GM23338 (cell line): ENCODE measurements at regions not wholly inside any gene's neighbourhood (a gene's known extent, or its start where the extent isn't known, plus 50 kb on each side); places are given as distances from the start of the nearest gene placed in this dataset.

Source experiments
- ATAC-seq: fragments of 200-7000 bp; cut with Tn5 transposase; 3 replicates; pipeline ENCODE4 v1.9.1; 2020
- DNase-seq: peaks from one replicate; pipeline ENCODE4 v3.0.0-alpha.2; 2015; ENCODE audit warnings: low spot score
- H2AFZ ChIP-seq: fragments of 200-600 bp; sonication (generic); 2 replicates; pipeline ENCODE4 v1.8.0; 2016; ENCODE audit warnings: antibody characterized with exemption, mild to moderate bottlenecking, moderate library complexity
- H3F3A ChIP-seq: fragments of 200-600 bp; sonication (generic); replicated peaks from 2 replicates; pipeline ENCODE4 v1.8.0; 2017; ENCODE audit warnings: antibody characterized with exemption, mixed run types, low read depth
- H3K27ac ChIP-seq: fragments of 200-600 bp; sonication (generic); 2 replicates; pipeline ENCODE4 v1.6.1; 2016; ENCODE audit warnings: low read depth
- H3K27me3 ChIP-seq: fragments of 200-600 bp; sonication (generic); 2 replicates; pipeline ENCODE4 v1.8.0; 2016; ENCODE audit warnings: mild to moderate bottlenecking, mixed run types, moderate library complexity; ENCODE audit not compliant: insufficient read depth
- H3K36me3 ChIP-seq: fragments of 200-600 bp; sonication (generic); 2 replicates; pipeline ENCODE4 v1.8.0; 2016; ENCODE audit warnings: mild to moderate bottlenecking; ENCODE audit not compliant: insufficient read depth
- H3K4me1 ChIP-seq: fragments of 200-600 bp; sonication (generic); 2 replicates; pipeline ENCODE4 v1.8.0; 2016; ENCODE audit warnings: mild to moderate bottlenecking, moderate library complexity; ENCODE audit not compliant: insufficient read depth
- H3K4me2 ChIP-seq: fragments of 200-600 bp; sonication (generic); 2 replicates; pipeline ENCODE4 v1.7.1; 2017; ENCODE audit warnings: mixed run types
- H3K4me3 ChIP-seq: fragments of 200-600 bp; sonication (generic); 2 replicates; pipeline ENCODE4 v1.6.1; 2016; ENCODE audit warnings: mixed run types
- H3K79me2 ChIP-seq: fragments of 200-600 bp; sonication (generic); replicated peaks from 2 replicates; pipeline ENCODE4 v1.8.0; 2017; ENCODE audit warnings: mild to moderate bottlenecking; ENCODE audit not compliant: insufficient read depth
- H3K9me2 ChIP-seq: fragments of 200-600 bp; sonication (generic); 2 replicates; pipeline ENCODE4 v1.8.0; 2017; ENCODE audit not compliant: insufficient read depth
- H4K20me1 ChIP-seq: fragments of 200-600 bp; sonication (generic); replicated peaks from 2 replicates; pipeline ENCODE4 v1.8.0; 2017; ENCODE audit warnings: mild to moderate bottlenecking; ENCODE audit not compliant: insufficient read depth
- H3K27ac Mint-ChIP-seq: 2 replicates; pipeline ENCODE4 v1.8.0; 2020; ENCODE audit warnings: inconsistent platforms, mild to moderate bottlenecking, moderate library complexity, mixed read lengths
- H3K27me3 Mint-ChIP-seq: 3 replicates; pipeline ENCODE4 v1.8.0; 2022; ENCODE audit warnings: low read depth, mild to moderate bottlenecking, moderate library complexity, mixed read lengths, inconsistent platforms; ENCODE audit not compliant: insufficient read depth, poor library complexity
- H3K36me3 Mint-ChIP-seq: 3 replicates; pipeline ENCODE4 v1.8.0; 2021; ENCODE audit warnings: low read depth, mild to moderate bottlenecking, inconsistent platforms, moderate library complexity, mixed read lengths
- H3K4me1 Mint-ChIP-seq: 3 replicates; pipeline ENCODE4 v1.8.0; 2020; ENCODE audit warnings: mild to moderate bottlenecking, inconsistent platforms, mixed read lengths
- H3K4me3 Mint-ChIP-seq: 3 replicates; pipeline ENCODE4 v1.8.0; 2021; ENCODE audit warnings: moderate library complexity, mild to moderate bottlenecking, inconsistent platforms, mixed read lengths
- H3K9me3 Mint-ChIP-seq: 3 replicates; pipeline ENCODE4 v1.8.0; 2020; ENCODE audit warnings: moderate library complexity, mild to moderate bottlenecking, inconsistent platforms, mixed read lengths
- CREB1 ChIP-seq: fragments of 250-450 bp; sonication (Bioruptor Pico); IDR thresholded peaks from 2 replicates; pipeline ENCODE4 v1.5.0; 2020; ENCODE audit warnings: low read depth, mild to moderate bottlenecking, moderate library complexity
- CTCF ChIP-seq, 2 experiments: fragments of 200-600 bp in 1 of 2; sonication (generic) in 1 of 2; conservative IDR thresholded peaks; 2 replicates each; pipeline versions ENCODE4 v1.5.1 to v1.6.1; 2016 to 2017; ENCODE audit warnings: antibody characterized with exemption in 2 of 2, low read depth in 2 of 2, mild to moderate bottlenecking in 2 of 2, moderate library complexity in 1 of 2
- ETS1 ChIP-seq: IDR thresholded peaks from 2 replicates; pipeline ENCODE4 v1.6.1; 2016; ENCODE audit warnings: antibody characterized with exemption
- EZH2 ChIP-seq: fragments of 200-600 bp; sonication (generic); IDR thresholded peaks from one replicate; pipeline ENCODE4 v1.8.0; 2017; ENCODE audit warnings: antibody characterized with exemption, mild to moderate bottlenecking, low read depth; ENCODE audit not compliant: unreplicated experiment
- EZH2phosphoT487 ChIP-seq: fragments of 200-600 bp; sonication (generic); IDR thresholded peaks from one replicate; pipeline ENCODE4 v1.8.1; 2018; ENCODE audit warnings: antibody characterized with exemption; ENCODE audit not compliant: unreplicated experiment
- JUNB ChIP-seq: IDR thresholded peaks from one replicate; pipeline ENCODE4 v1.6.1; 2016; ENCODE audit warnings: antibody characterized with exemption; ENCODE audit not compliant: unreplicated experiment
- NANOG ChIP-seq: IDR thresholded peaks from 2 replicates; pipeline ENCODE4 v1.6.1; 2016; ENCODE audit warnings: antibody characterized with exemption, borderline replicate concordance
- POLR2AphosphoS5 ChIP-seq: IDR thresholded peaks from 2 replicates; pipeline ENCODE4 v1.6.1; 2016; ENCODE audit warnings: antibody characterized with exemption, low read depth
- REST ChIP-seq: IDR thresholded peaks from one replicate; pipeline ENCODE4 v1.6.1; 2018; ENCODE audit warnings: antibody characterized with exemption; ENCODE audit not compliant: unreplicated experiment
- STAT1 ChIP-seq: IDR thresholded peaks from one replicate; pipeline ENCODE4 v1.6.1; 2016; ENCODE audit warnings: antibody characterized with exemption; ENCODE audit not compliant: unreplicated experiment
- ZNF114 ChIP-seq: fragments of 250-450 bp; sonication (Bioruptor Pico); IDR thresholded peaks from 2 replicates; pipeline ENCODE4 v1.5.0; 2020; ENCODE audit warnings: mild to moderate bottlenecking, moderate library complexity
- ZNF331 ChIP-seq: fragments of 250-450 bp; sonication (Bioruptor Pico); IDR thresholded peaks from 2 replicates; pipeline ENCODE4 v1.5.0; 2020; ENCODE audit warnings: low read depth, mild to moderate bottlenecking, moderate library complexity
- ZNF462 ChIP-seq: fragments of 250-450 bp; sonication (Bioruptor Pico); IDR thresholded peaks from 2 replicates; pipeline ENCODE4 v1.5.0; 2020; ENCODE audit warnings: mild to moderate bottlenecking, moderate library complexity

- Histone ChIP-seq H3K4me1 (no peaks in the 10 kb centered on the region), H3F3A (no peaks in the 10 kb centered on the region), H3K36me3 (no peaks in the 10 kb centered on the region), H3K79me2 (no peaks in the 10 kb centered on the region), H3K9me2 (no peaks in the 10 kb centered on the region), H3K27ac (no peak overlapping the region), H3K4me3 (no peak overlapping the region), H4K20me1 (no peaks in the 10 kb centered on the region), H3K4me2 (no peak overlapping the region), H3K27me3 (no peaks in the 10 kb centered on the region), H2AFZ (no peak overlapping the region)
- no peak for ATAC-seq
- Mint-ChIP-seq H3K36me3 (no peaks in the 10 kb centered on the region), H3K4me3 (no peak overlapping the region), H3K4me1 (peaks cover 2% of the 10 kb centered on the region; the same call in 2 of the 3 replicates), H3K27me3 (no peaks in the 10 kb centered on the region), H3K9me3 (no peaks in the 10 kb centered on the region), H3K27ac (no peak overlapping the region)
- TF ChIP-seq ZNF462 (no peak), ZNF331 (CRISPR knock-in tag) (no peak), EZH2phosphoT487 (no peak), STAT1 (no peak), ETS1 (no peak), ZNF114 (no peak), POLR2AphosphoS5 (no peak), EZH2 (no peak), CTCF (conservative IDR thresholded peaks at IDR 0.05; ENCODE audit: low read depth in 2 of 2) (no peak), NANOG (no peak), JUNB (no peak), REST (no peak), CREB1 (no peak)
- no peak for DNase-seq
Observed at GRCh38 chr2:56021136-56021474, 97.5 kb upstream of the EFEMP1 start.
